Neural crest cell (in vitro differentiated cells): ENCODE measurements at regions not wholly inside any gene's neighbourhood (a gene's known extent, or its start where the extent isn't known, plus 50 kb on each side); places are given as distances from the start of the nearest gene placed in this dataset.

ENCODE experiments used
- DNase-seq: peaks from one replicate; pipeline ENCODE4 v3.0.0; 2021; ENCODE audit warnings: low read depth, mixed read lengths, low spot score
- H3K27ac Mint-ChIP-seq: one replicate; pipeline ENCODE4 v1.8.0; 2021; ENCODE audit warnings: mild to moderate bottlenecking, mixed read lengths; ENCODE audit not compliant: unreplicated experiment
- H3K27me3 Mint-ChIP-seq: 2 replicates; pipeline ENCODE4 v1.8.0; 2021; ENCODE audit warnings: low read depth, mild to moderate bottlenecking, mixed read lengths
- H3K36me3 Mint-ChIP-seq: 2 replicates; pipeline ENCODE4 v1.8.0; 2021; ENCODE audit warnings: low read depth, mild to moderate bottlenecking, mixed read lengths
- H3K4me1 Mint-ChIP-seq: 2 replicates; pipeline ENCODE4 v1.8.0; 2021; ENCODE audit warnings: mixed read lengths
- H3K4me3 Mint-ChIP-seq: one replicate; pipeline ENCODE4 v1.8.0; 2021; ENCODE audit warnings: mild to moderate bottlenecking, mixed read lengths
- H3K9me3 Mint-ChIP-seq: 2 replicates; pipeline ENCODE4 v1.8.0; 2021; ENCODE audit warnings: mixed read lengths
- CTCF ChIP-seq: fragments of 200-600 bp; sonication (generic); conservative IDR thresholded peaks from 2 replicates; pipeline ENCODE4 v1.5.0; 2021; ENCODE audit warnings: antibody characterized with exemption, mild to moderate bottlenecking

GRCh38 chr6:74928203-74928602 lies 277.6 kb downstream of the COL12A1 start:
- Mint-ChIP-seq H3K36me3 (no peaks in the 10 kb centered on the region), H3K9me3 (no peaks in the 10 kb centered on the region), H3K4me3 (no peak overlapping the region), H3K27me3 (no peaks in the 10 kb centered on the region), H3K4me1 (no peaks in the 10 kb centered on the region), H3K27ac (no peak overlapping the region)
- no peak for DNase-seq
- TF ChIP-seq CTCF: no peak

- Mint-ChIP-seq H3K4me1 (no peaks in the 10 kb centered on the region), H3K27ac (no peak overlapping the region), H3K9me3 (no peaks in the 10 kb centered on the region), H3K36me3 (no peaks in the 10 kb centered on the region), H3K27me3 (no peaks in the 10 kb centered on the region), H3K4me3 (no peak overlapping the region)
- TF ChIP-seq CTCF: no peak
- no peak for DNase-seq
These were observed 278.6 kb downstream of the COL12A1 start for GRCh38 chr6:74927299-74927698.

- no peaks in the 10 kb centered on the region for H3K9me3 Mint-ChIP-seq
- H3K4me1 Mint-ChIP-seq: no peaks in the 10 kb centered on the region
- peak overlapping the region; percentile 68 for H3K27ac Mint-ChIP-seq
- no peak for TF ChIP-seq CTCF
- DNase-seq: no peak
- no peak overlapping the region for H3K4me3 Mint-ChIP-seq
- H3K27me3 Mint-ChIP-seq: no peaks in the 10 kb centered on the region
- no peaks in the 10 kb centered on the region for H3K36me3 Mint-ChIP-seq
These were observed 280.2 kb downstream of the COL12A1 start for GRCh38 chr6:74925683-74926082.

- Mint-ChIP-seq H3K4me1 (no peaks in the 10 kb centered on the region), H3K27ac (no peak overlapping the region), H3K36me3 (no peaks in the 10 kb centered on the region), H3K4me3 (no peak overlapping the region), H3K27me3 (no peaks in the 10 kb centered on the region), H3K9me3 (no peaks in the 10 kb centered on the region)
- DNase-seq: no peak
- TF ChIP-seq CTCF: no peak
These were observed 291.0 kb downstream of the COL12A1 start for GRCh38 chr6:74914888-74915287.

- Mint-ChIP-seq H3K4me1 (no peaks in the 10 kb centered on the region), H3K36me3 (no peaks in the 10 kb centered on the region), H3K27ac (no peak overlapping the region), H3K27me3 (no peaks in the 10 kb centered on the region), H3K4me3 (no peak overlapping the region), H3K9me3 (no peaks in the 10 kb centered on the region)
- DNase-seq: no peak
- no peak for TF ChIP-seq CTCF
These were observed 293.6 kb downstream of the COL12A1 start for GRCh38 chr6:74912234-74912633.

- H3K27me3 Mint-ChIP-seq: no peaks in the 10 kb centered on the region
- H3K4me3 Mint-ChIP-seq: no peak overlapping the region
These were observed 303.0 kb downstream of the COL12A1 start for GRCh38 chr6:74902846-74903245.

More at GRCh38 chr6:74902846-74903245, 303.0 kb downstream of the COL12A1 start:
- Mint-ChIP-seq H3K27ac (no peak overlapping the region), H3K9me3 (peaks cover 32% of the 10 kb centered on the region), H3K4me1 (no peaks in the 10 kb centered on the region), H3K36me3 (peaks cover 33% of the 10 kb centered on the region)
- no peak for TF ChIP-seq CTCF
- no peak for DNase-seq
